IMR-90 (cell line): ENCODE measurements at regions not wholly inside any gene's neighbourhood (a gene's known extent, or its start where the extent isn't known, plus 50 kb on each side); places are given as distances from the start of the nearest gene placed in this dataset.

Experiments used
- ATAC-seq: fragments of 200-7000 bp; cut with Tn5 transposase; 2 replicates; pipeline ENCODE4 v1.9.1; 2020; ENCODE audit warnings: low read depth, mild to moderate bottlenecking, moderate library complexity
- BruUV-seq: library from RNA; stranded (reverse); fragments of 400-500 nt; replicated peaks from 2 replicates; lab custom pipeline; 2021; lab: Mats Ljungman, UMichigan
- CTCF ChIA-PET: fragments of 300-600 bp; formaldehyde crosslinking; extraction: SDS; loops from one replicate; lab custom pipeline; 2021; ENCODE audit warnings: antibody characterized with exemption; lab: Yijun Ruan, JAX
- POLR2A ChIA-PET: fragments of 300-600 bp; sonication (Branson Sonifier 250); formaldehyde crosslinking; loops from one replicate; lab custom pipeline; 2022; ENCODE audit warnings: antibody characterized with exemption; ENCODE audit not compliant: unreplicated experiment; lab: Charles Lee
- DNase-seq: peaks from one replicate; pipeline ENCODE4 v3.0.0; 2013
- H2AFZ ChIP-seq: replicated peaks from 2 replicates; pipeline ENCODE3; 2013; ENCODE audit warnings: low read length, mild to moderate bottlenecking; ENCODE audit not compliant: poor library complexity
- H2AK5ac ChIP-seq: 2 replicates; pipeline ENCODE4 v1.6.1; 2013; ENCODE audit warnings: low read depth, low read length, inconsistent platforms
- H2AK9ac ChIP-seq: replicated peaks from 2 replicates; pipeline ENCODE3; 2013; ENCODE audit warnings: mild to moderate bottlenecking, low read depth, low read length, moderate library complexity; ENCODE audit not compliant: poor library complexity
- H2BK120ac ChIP-seq: 2 replicates; pipeline ENCODE4 v1.6.1; 2013; ENCODE audit warnings: low read depth, low read length, inconsistent platforms
- H2BK15ac ChIP-seq: 3 replicates; pipeline ENCODE4 v1.6.1; 2013; ENCODE audit warnings: low read depth, low read length, inconsistent platforms
- H2BK20ac ChIP-seq: 2 replicates; pipeline ENCODE4 v1.6.1; 2013; ENCODE audit warnings: low read depth, mild to moderate bottlenecking, inconsistent platforms, low read length, moderate library complexity
- H2BK5ac ChIP-seq: 2 replicates; pipeline ENCODE4 v1.6.1; 2013; ENCODE audit warnings: mild to moderate bottlenecking, low read depth, low read length, inconsistent platforms; ENCODE audit not compliant: poor library complexity, severe bottlenecking
- H3K14ac ChIP-seq: replicated peaks from 2 replicates; pipeline ENCODE4 v1.6.1; 2013; ENCODE audit warnings: low read depth, low read length, inconsistent platforms
- H3K18ac ChIP-seq: 2 replicates; pipeline ENCODE4 v1.6.1; 2013; ENCODE audit warnings: low read depth, low read length, control low read depth
- H3K23ac ChIP-seq: 2 replicates; pipeline ENCODE4 v1.6.1; 2013; ENCODE audit warnings: low read depth, low read length, inconsistent platforms
- H3K27ac ChIP-seq: 2 replicates; pipeline ENCODE4 v1.5.1; 2013; ENCODE audit warnings: mild to moderate bottlenecking, control low read depth, low read length; ENCODE audit not compliant: insufficient read depth
- H3K27me3 ChIP-seq: 2 replicates; pipeline ENCODE4 v1.6.1; 2013; ENCODE audit warnings: low read length; ENCODE audit not compliant: control insufficient read depth, insufficient read depth
- H3K36me3 ChIP-seq: 2 replicates; pipeline ENCODE4 v1.6.1; 2013; ENCODE audit warnings: low read length, mixed read lengths; ENCODE audit not compliant: control insufficient read depth, insufficient read depth
- H3K4ac ChIP-seq: 2 replicates; pipeline ENCODE4 v1.6.1; 2013; ENCODE audit warnings: low read depth, low read length, inconsistent platforms
- H3K4me1 ChIP-seq: 2 replicates; pipeline ENCODE4 v1.6.1; 2013; ENCODE audit warnings: low read length, mixed read lengths; ENCODE audit not compliant: control insufficient read depth, insufficient read depth
- H3K4me2 ChIP-seq: 2 replicates; pipeline ENCODE4 v1.6.1; 2013; ENCODE audit warnings: low read depth, mild to moderate bottlenecking, control low read depth, low read length, moderate library complexity
- H3K4me3 ChIP-seq: 2 replicates; pipeline ENCODE4 v1.5.1; 2013; ENCODE audit warnings: low read depth, mild to moderate bottlenecking, control low read depth, low read length, moderate library complexity; ENCODE audit not compliant: insufficient read depth
- H3K56ac ChIP-seq: 2 replicates; pipeline ENCODE4 v1.6.1; 2013; ENCODE audit warnings: low read length, inconsistent platforms; ENCODE audit not compliant: insufficient read depth; ENCODE audit errors: extremely low read depth
- H3K79me1 ChIP-seq, 2 experiments: 2 replicates each; pipeline ENCODE4 v1.6.1; 2013; ENCODE audit warnings: low read length in 2 of 2, inconsistent platforms in 1 of 2, low read depth in 1 of 2
- H3K9ac ChIP-seq: 2 replicates; pipeline ENCODE4 v1.6.1; 2013; ENCODE audit warnings: low read depth, low read length, control low read depth
- H3K9me1 ChIP-seq: 2 replicates; pipeline ENCODE4 v1.6.1; 2013; ENCODE audit warnings: low read length, inconsistent platforms; ENCODE audit not compliant: insufficient read depth
- H3K9me3 ChIP-seq: 2 replicates; pipeline ENCODE4 v1.6.1; 2013; ENCODE audit warnings: low read length; ENCODE audit not compliant: control insufficient read depth, insufficient read depth
- H4K20me1 ChIP-seq: 2 replicates; pipeline ENCODE4 v1.6.1; 2013; ENCODE audit warnings: low read length, inconsistent platforms; ENCODE audit not compliant: insufficient read depth
- H4K5ac ChIP-seq: 2 replicates; pipeline ENCODE4 v1.6.1; 2013; ENCODE audit warnings: mild to moderate bottlenecking, low read depth, low read length, control low read depth
- H4K8ac ChIP-seq, 2 experiments: 2 replicates each; pipeline ENCODE4 v1.6.1; 2013; ENCODE audit warnings: low read depth in 2 of 2, low read length in 2 of 2, control low read depth in 1 of 2, inconsistent platforms in 1 of 2
- H4K91ac ChIP-seq: 2 replicates; pipeline ENCODE4 v1.6.1; 2013; ENCODE audit warnings: low read depth, low read length, inconsistent platforms; ENCODE audit not compliant: insufficient read depth
- BHLHE40 ChIP-seq: fragments of 150-350 bp; IDR thresholded peaks from 2 replicates; pipeline ENCODE4 v1.6.1; 2016; ENCODE audit warnings: mild to moderate bottlenecking, low read depth, low read length
- CEBPB ChIP-seq: IDR thresholded peaks from 2 replicates; pipeline ENCODE4 v1.6.1; 2012; ENCODE audit warnings: low read depth, low read length, improper control_type of control experiment
- CHD1 ChIP-seq: IDR thresholded peaks from 2 replicates; pipeline ENCODE4 v1.6.1; 2012; ENCODE audit warnings: low read depth, low read length, improper control_type of control experiment
- CTCF ChIP-seq: conservative IDR thresholded peaks from 2 replicates; pipeline ENCODE4 v1.5.1; 2012; ENCODE audit warnings: mild to moderate bottlenecking, low read depth, low read length, improper control_type of control experiment
- ELK1 ChIP-seq: fragments of 150-350 bp; IDR thresholded peaks from 2 replicates; pipeline ENCODE4 v1.6.1; 2016; ENCODE audit warnings: low read depth, mild to moderate bottlenecking, low read length, moderate library complexity, borderline replicate concordance
- FOS ChIP-seq: fragments of 150-350 bp; IDR thresholded peaks from 2 replicates; pipeline ENCODE4 v1.6.1; 2016; ENCODE audit warnings: low read depth, low read length
- MAFK ChIP-seq: IDR thresholded peaks from 2 replicates; pipeline ENCODE4 v1.6.1; 2012; ENCODE audit warnings: low read depth, low read length, improper control_type of control experiment
- MAZ ChIP-seq: IDR thresholded peaks from 2 replicates; pipeline ENCODE4 v1.6.1; 2012; ENCODE audit warnings: low read depth, mild to moderate bottlenecking, low read length, improper control_type of control experiment, moderate library complexity, borderline replicate concordance
- MXI1 ChIP-seq: IDR thresholded peaks from 2 replicates; pipeline ENCODE4 v1.6.1; 2012; ENCODE audit warnings: low read depth, mild to moderate bottlenecking, low read length, moderate library complexity, borderline replicate concordance
- NFE2L2 ChIP-seq: fragments of 150-350 bp; IDR thresholded peaks from 2 replicates; pipeline ENCODE4 v1.6.1; 2016; ENCODE audit warnings: low read depth, mild to moderate bottlenecking, low read length
- POLR2A ChIP-seq: IDR thresholded peaks from 2 replicates; pipeline ENCODE4 v1.6.1; 2012; ENCODE audit warnings: mild to moderate bottlenecking, low read depth, low read length
- RAD21 ChIP-seq: IDR thresholded peaks from 2 replicates; pipeline ENCODE4 v1.6.1; 2012; ENCODE audit warnings: low read length, improper control_type of control experiment
- RCOR1 ChIP-seq: IDR thresholded peaks from 2 replicates; pipeline ENCODE4 v1.6.1; 2012; ENCODE audit warnings: mild to moderate bottlenecking, low read length, improper control_type of control experiment; ENCODE audit not compliant: insufficient replicate concordance
- RFX5 ChIP-seq: IDR thresholded peaks from 2 replicates; pipeline ENCODE4 v1.8.0; 2012; ENCODE audit warnings: low read depth, mild to moderate bottlenecking, low read length, moderate library complexity
- SMC3 ChIP-seq: fragments of 150-350 bp; IDR thresholded peaks from 2 replicates; pipeline ENCODE4 v1.6.1; 2016; ENCODE audit warnings: low read depth, mild to moderate bottlenecking, antibody characterized with exemption, low read length, moderate library complexity
- USF2 ChIP-seq: fragments of 150-350 bp; IDR thresholded peaks from 2 replicates; pipeline ENCODE4 v1.6.1; 2017; ENCODE audit warnings: mild to moderate bottlenecking, antibody characterized with exemption, low read length, low read depth
- WGBS, 2 experiments: methylation state at CpG; one replicate each; pipeline versions ENCODE4 v1.1.5 to v1.1.7; 2013; ENCODE audit warnings: missing lambda C conversion rate in 2 of 2; ENCODE audit not compliant: insufficient read length in 1 of 2; ENCODE audit errors: extremely low coverage in 2 of 2; 5-methylcytosine and 5-hydroxymethylcytosine counted together
- dilution Hi-C: fragments of 300-500 bp; cut with HindIII; formaldehyde crosslinking; loops from one replicate; pipeline ENCODE4 v1.14.3; 2018; ENCODE audit warnings: low sequenced_read_pairs; ENCODE audit not compliant: unreplicated experiment
- in situ Hi-C: fragments of 300-500 bp; cut with MboI; formaldehyde crosslinking; loops from 3 replicates; pipeline ENCODE4 v1.14.3; 2019; ENCODE audit warnings: low sequenced_read_pairs, inconsistent platforms, mixed read lengths
- intact Hi-C: fragments of 100-400 bp; cut with micrococcal nuclease; formaldehyde crosslinking; loops from 2 replicates; pipeline ENCODE4 v1.10.0; 2022

GRCh38 chr13:111401755-111402154 is 81.3 kb downstream of the TEX29 start:
- CTCF ChIA-PET = no interaction called here
- no peak overlapping the region for H2BK15ac ChIP-seq

More at GRCh38 chr13:111401755-111402154, 81.3 kb downstream of the TEX29 start:
- Histone ChIP-seq H2AFZ (no peak overlapping the region), H2BK5ac (no peak overlapping the region), H2BK120ac (no peak overlapping the region), H3K79me1 (no peaks in the 10 kb centered on the region), H3K9ac (no peak overlapping the region), H3K9me3 (0 out of 2 replicates have a peak, but pooled peaks cover 2% of the 10 kb centered on the region), H3K27me3 (peaks cover 2% of the 10 kb centered on the region; the same call in 1 of the 2 replicates), H3K9me1 (no peaks in the 10 kb centered on the region), H4K5ac (no peak overlapping the region), H3K27ac (no peak overlapping the region), H3K14ac (no peak overlapping the region), H3K4me2 (no peak overlapping the region), H2AK9ac (no peak overlapping the region), H4K8ac (no peak overlapping the region), H4K20me1 (no peaks in the 10 kb centered on the region), H4K91ac (no peak overlapping the region), H3K4me3 (no peak overlapping the region), H3K4ac (no peak overlapping the region), H2BK20ac (no peak overlapping the region), H3K18ac (no peak overlapping the region), H2AK5ac (no peak overlapping the region), H3K36me3 (no peaks in the 10 kb centered on the region), H3K4me1 (no peaks in the 10 kb centered on the region), H3K23ac (no peak overlapping the region), H3K56ac (no peak overlapping the region)
- DNase-seq (no peak), ATAC-seq (no peak)
- no TSS peak for BruUV-seq
- intact Hi-C loops (no loop called here), dilution Hi-C loops (no loop called here), in situ Hi-C loops (no loop called here)
- WGBS, 2 experiments = 48% methylated on average over 4 of the region's 14 CpGs; no CpG with 5 or more reads in 1 of the 2 experiments
- POLR2A ChIA-PET = no interaction called here
- no peak for TF ChIP-seq CEBPB
- TF ChIP-seq ELK1 = no peak
- no peak for TF ChIP-seq CHD1
- TF ChIP-seq BHLHE40 = no peak
- no peak for TF ChIP-seq POLR2A
- no peak for TF ChIP-seq CTCF
- TF ChIP-seq MAZ = no peak
- no peak for TF ChIP-seq SMC3
- no peak for TF ChIP-seq RCOR1
- no peak for TF ChIP-seq MXI1
- TF ChIP-seq FOS = no peak
- TF ChIP-seq RAD21 = no peak
- no peak for TF ChIP-seq USF2
- TF ChIP-seq RFX5 = no peak
- no peak for TF ChIP-seq MAFK
- TF ChIP-seq NFE2L2 = no peak
